ENCODE measurements at regions not wholly inside any gene's neighbourhood (a gene's known extent, or its start where the extent isn't known, plus 50 kb on each side); places are given as distances from the start of the nearest gene placed in this dataset.

DNA sequence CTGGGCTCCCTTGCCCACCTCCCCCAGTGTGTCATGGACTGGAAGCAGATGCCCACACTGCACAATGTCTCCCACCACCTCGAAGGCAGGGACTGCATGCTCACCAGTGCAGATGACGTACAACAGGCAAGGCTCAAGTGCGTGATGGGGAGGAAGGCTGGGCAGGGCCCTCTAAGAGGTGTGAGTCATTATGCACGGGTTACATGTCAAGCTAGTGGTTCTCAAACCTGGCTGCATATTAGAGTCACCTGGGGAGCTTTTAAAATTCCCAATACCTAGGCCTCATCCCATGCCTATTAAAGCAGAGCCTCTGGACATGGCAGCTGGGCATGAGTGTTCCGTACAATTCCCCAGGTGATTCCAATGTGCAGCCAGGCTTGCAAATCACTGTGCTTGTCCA, 137.9 kb upstream of the NGF start:
- TF ChIP-seq, protein P1, sequence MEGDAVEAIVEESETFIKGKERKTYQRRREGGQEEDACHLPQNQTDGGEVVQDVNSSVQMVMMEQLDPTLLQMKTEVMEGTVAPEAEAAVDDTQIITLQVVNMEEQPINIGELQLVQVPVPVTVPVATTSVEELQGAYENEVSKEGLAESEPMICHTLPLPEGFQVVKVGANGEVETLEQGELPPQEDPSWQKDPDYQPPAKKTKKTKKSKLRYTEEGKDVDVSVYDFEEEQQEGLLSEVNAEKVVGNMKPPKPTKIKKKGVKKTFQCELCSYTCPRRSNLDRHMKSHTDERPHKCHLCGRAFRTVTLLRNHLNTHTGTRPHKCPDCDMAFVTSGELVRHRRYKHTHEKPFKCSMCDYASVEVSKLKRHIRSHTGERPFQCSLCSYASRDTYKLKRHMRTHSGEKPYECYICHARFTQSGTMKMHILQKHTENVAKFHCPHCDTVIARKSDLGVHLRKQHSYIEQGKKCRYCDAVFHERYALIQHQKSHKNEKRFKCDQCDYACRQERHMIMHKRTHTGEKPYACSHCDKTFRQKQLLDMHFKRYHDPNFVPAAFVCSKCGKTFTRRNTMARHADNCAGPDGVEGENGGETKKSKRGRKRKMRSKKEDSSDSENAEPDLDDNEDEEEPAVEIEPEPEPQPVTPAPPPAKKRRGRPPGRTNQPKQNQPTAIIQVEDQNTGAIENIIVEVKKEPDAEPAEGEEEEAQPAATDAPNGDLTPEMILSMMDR (IDR thresholded peaks at IDR 0.05), result no peak
- no peak for TF ChIP-seq POLR2A (IDR thresholded peaks at IDR 0.05)

All from esophagus squamous epithelium (tissue), 4 donors.